IMR-90 (cell line): ENCODE measurements at regions not wholly inside any gene's neighbourhood (a gene's known extent, or its start where the extent isn't known, plus 50 kb on each side); places are given as distances from the start of the nearest gene placed in this dataset.

Experiments
- ATAC-seq: fragments of 200-7000 bp; cut with Tn5 transposase; 2 replicates; pipeline ENCODE4 v1.9.1; 2020; ENCODE audit warnings: low read depth, mild to moderate bottlenecking, moderate library complexity
- BruUV-seq: library from RNA; stranded (reverse); fragments of 400-500 nt; replicated peaks from 2 replicates; lab custom pipeline; 2021; lab: Mats Ljungman, UMichigan
- CTCF ChIA-PET: fragments of 300-600 bp; formaldehyde crosslinking; extraction: SDS; loops from one replicate; lab custom pipeline; 2021; ENCODE audit warnings: antibody characterized with exemption; lab: Yijun Ruan, JAX
- POLR2A ChIA-PET: fragments of 300-600 bp; sonication (Branson Sonifier 250); formaldehyde crosslinking; loops from one replicate; lab custom pipeline; 2022; ENCODE audit warnings: antibody characterized with exemption; ENCODE audit not compliant: unreplicated experiment; lab: Charles Lee
- DNase-seq: peaks from one replicate; pipeline ENCODE4 v3.0.0; 2013
- H2AFZ ChIP-seq: replicated peaks from 2 replicates; pipeline ENCODE3; 2013; ENCODE audit warnings: low read length, mild to moderate bottlenecking; ENCODE audit not compliant: poor library complexity
- H2AK5ac ChIP-seq: 2 replicates; pipeline ENCODE4 v1.6.1; 2013; ENCODE audit warnings: low read depth, low read length, inconsistent platforms
- H2AK9ac ChIP-seq: replicated peaks from 2 replicates; pipeline ENCODE3; 2013; ENCODE audit warnings: mild to moderate bottlenecking, low read depth, low read length, moderate library complexity; ENCODE audit not compliant: poor library complexity
- H2BK120ac ChIP-seq: 2 replicates; pipeline ENCODE4 v1.6.1; 2013; ENCODE audit warnings: low read depth, low read length, inconsistent platforms
- H2BK15ac ChIP-seq: 3 replicates; pipeline ENCODE4 v1.6.1; 2013; ENCODE audit warnings: low read depth, low read length, inconsistent platforms
- H2BK20ac ChIP-seq: 2 replicates; pipeline ENCODE4 v1.6.1; 2013; ENCODE audit warnings: low read depth, mild to moderate bottlenecking, inconsistent platforms, low read length, moderate library complexity
- H2BK5ac ChIP-seq: 2 replicates; pipeline ENCODE4 v1.6.1; 2013; ENCODE audit warnings: mild to moderate bottlenecking, low read depth, low read length, inconsistent platforms; ENCODE audit not compliant: poor library complexity, severe bottlenecking
- H3K14ac ChIP-seq: replicated peaks from 2 replicates; pipeline ENCODE4 v1.6.1; 2013; ENCODE audit warnings: low read depth, low read length, inconsistent platforms
- H3K18ac ChIP-seq: 2 replicates; pipeline ENCODE4 v1.6.1; 2013; ENCODE audit warnings: low read depth, low read length, control low read depth
- H3K23ac ChIP-seq: 2 replicates; pipeline ENCODE4 v1.6.1; 2013; ENCODE audit warnings: low read depth, low read length, inconsistent platforms
- H3K27ac ChIP-seq: 2 replicates; pipeline ENCODE4 v1.5.1; 2013; ENCODE audit warnings: mild to moderate bottlenecking, control low read depth, low read length; ENCODE audit not compliant: insufficient read depth
- H3K27me3 ChIP-seq: 2 replicates; pipeline ENCODE4 v1.6.1; 2013; ENCODE audit warnings: low read length; ENCODE audit not compliant: control insufficient read depth, insufficient read depth
- H3K36me3 ChIP-seq: 2 replicates; pipeline ENCODE4 v1.6.1; 2013; ENCODE audit warnings: low read length, mixed read lengths; ENCODE audit not compliant: control insufficient read depth, insufficient read depth
- H3K4ac ChIP-seq: 2 replicates; pipeline ENCODE4 v1.6.1; 2013; ENCODE audit warnings: low read depth, low read length, inconsistent platforms
- H3K4me1 ChIP-seq: 2 replicates; pipeline ENCODE4 v1.6.1; 2013; ENCODE audit warnings: low read length, mixed read lengths; ENCODE audit not compliant: control insufficient read depth, insufficient read depth
- H3K4me2 ChIP-seq: 2 replicates; pipeline ENCODE4 v1.6.1; 2013; ENCODE audit warnings: low read depth, mild to moderate bottlenecking, control low read depth, low read length, moderate library complexity
- H3K4me3 ChIP-seq: 2 replicates; pipeline ENCODE4 v1.5.1; 2013; ENCODE audit warnings: low read depth, mild to moderate bottlenecking, control low read depth, low read length, moderate library complexity; ENCODE audit not compliant: insufficient read depth
- H3K56ac ChIP-seq: 2 replicates; pipeline ENCODE4 v1.6.1; 2013; ENCODE audit warnings: low read length, inconsistent platforms; ENCODE audit not compliant: insufficient read depth; ENCODE audit errors: extremely low read depth
- H3K79me1 ChIP-seq, 2 experiments: 2 replicates each; pipeline ENCODE4 v1.6.1; 2013; ENCODE audit warnings: low read length in 2 of 2, inconsistent platforms in 1 of 2, low read depth in 1 of 2
- H3K9ac ChIP-seq: 2 replicates; pipeline ENCODE4 v1.6.1; 2013; ENCODE audit warnings: low read depth, low read length, control low read depth
- H3K9me1 ChIP-seq: 2 replicates; pipeline ENCODE4 v1.6.1; 2013; ENCODE audit warnings: low read length, inconsistent platforms; ENCODE audit not compliant: insufficient read depth
- H3K9me3 ChIP-seq: 2 replicates; pipeline ENCODE4 v1.6.1; 2013; ENCODE audit warnings: low read length; ENCODE audit not compliant: control insufficient read depth, insufficient read depth
- H4K20me1 ChIP-seq: 2 replicates; pipeline ENCODE4 v1.6.1; 2013; ENCODE audit warnings: low read length, inconsistent platforms; ENCODE audit not compliant: insufficient read depth
- H4K5ac ChIP-seq: 2 replicates; pipeline ENCODE4 v1.6.1; 2013; ENCODE audit warnings: mild to moderate bottlenecking, low read depth, low read length, control low read depth
- H4K8ac ChIP-seq, 2 experiments: 2 replicates each; pipeline ENCODE4 v1.6.1; 2013; ENCODE audit warnings: low read depth in 2 of 2, low read length in 2 of 2, control low read depth in 1 of 2, inconsistent platforms in 1 of 2
- H4K91ac ChIP-seq: 2 replicates; pipeline ENCODE4 v1.6.1; 2013; ENCODE audit warnings: low read depth, low read length, inconsistent platforms; ENCODE audit not compliant: insufficient read depth
- BHLHE40 ChIP-seq: fragments of 150-350 bp; IDR thresholded peaks from 2 replicates; pipeline ENCODE4 v1.6.1; 2016; ENCODE audit warnings: mild to moderate bottlenecking, low read depth, low read length
- RAD21 ChIP-seq: IDR thresholded peaks from 2 replicates; pipeline ENCODE4 v1.6.1; 2012; ENCODE audit warnings: low read length, improper control_type of control experiment
- WGBS, 2 experiments: methylation state at CpG; one replicate each; pipeline versions ENCODE4 v1.1.5 to v1.1.7; 2013; ENCODE audit warnings: missing lambda C conversion rate in 2 of 2; ENCODE audit not compliant: insufficient read length in 1 of 2; ENCODE audit errors: extremely low coverage in 2 of 2; 5-methylcytosine and 5-hydroxymethylcytosine counted together
- dilution Hi-C: fragments of 300-500 bp; cut with HindIII; formaldehyde crosslinking; loops from one replicate; pipeline ENCODE4 v1.14.3; 2018; ENCODE audit warnings: low sequenced_read_pairs; ENCODE audit not compliant: unreplicated experiment
- in situ Hi-C: fragments of 300-500 bp; cut with MboI; formaldehyde crosslinking; loops from 3 replicates; pipeline ENCODE4 v1.14.3; 2019; ENCODE audit warnings: low sequenced_read_pairs, inconsistent platforms, mixed read lengths
- intact Hi-C: fragments of 100-400 bp; cut with micrococcal nuclease; formaldehyde crosslinking; loops from 2 replicates; pipeline ENCODE4 v1.10.0; 2022
- TF ChIP-seq, protein P1 (sequence below): conservative IDR thresholded peaks from 2 replicates; pipeline ENCODE4 v1.5.1; 2012; ENCODE audit warnings: mild to moderate bottlenecking, low read depth, low read length, improper control_type of control experiment
- TF ChIP-seq, protein P2 (sequence below): fragments of 150-350 bp; IDR thresholded peaks from 2 replicates; pipeline ENCODE4 v1.6.1; 2016; ENCODE audit warnings: low read depth, mild to moderate bottlenecking, low read length, moderate library complexity, borderline replicate concordance

DNA sequence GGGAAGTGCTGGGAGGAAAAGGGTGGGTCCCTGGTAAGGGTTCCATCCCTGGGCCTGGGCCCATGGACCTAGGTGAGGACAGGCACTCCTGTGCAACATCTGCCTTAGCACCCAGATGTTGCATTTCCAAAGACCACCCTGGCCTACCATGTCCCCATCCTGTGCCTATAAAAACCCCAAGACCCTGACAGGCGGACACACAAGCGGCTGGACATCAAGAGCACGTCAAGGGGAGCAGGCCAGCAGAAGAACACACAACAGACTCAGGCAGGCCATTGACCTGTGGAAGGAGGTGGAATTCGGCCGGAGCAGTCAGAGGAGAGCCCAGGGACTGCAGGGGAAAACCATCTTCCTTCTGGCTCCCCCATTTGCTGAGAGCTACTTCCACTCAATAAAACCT lies 937.8 kb upstream of the MANEA start:
- H2BK20ac ChIP-seq = no peak overlapping the region
- H3K23ac ChIP-seq = no peak overlapping the region
- CTCF ChIA-PET = no interaction called here
- no peak overlapping the region for H2AK5ac ChIP-seq
- H3K27ac ChIP-seq = no peak overlapping the region
- H3K9ac ChIP-seq = no peak overlapping the region
- H4K8ac ChIP-seq = no peak overlapping the region
- POLR2A ChIA-PET = no interaction called here
- no CpG with 5 or more reads among the region's 5 CpGs for WGBS, 2 experiments
- H4K5ac ChIP-seq = no peak overlapping the region
- no peak for TF ChIP-seq RAD21
- TF ChIP-seq BHLHE40 = no peak
- TF ChIP-seq, protein P1, sequence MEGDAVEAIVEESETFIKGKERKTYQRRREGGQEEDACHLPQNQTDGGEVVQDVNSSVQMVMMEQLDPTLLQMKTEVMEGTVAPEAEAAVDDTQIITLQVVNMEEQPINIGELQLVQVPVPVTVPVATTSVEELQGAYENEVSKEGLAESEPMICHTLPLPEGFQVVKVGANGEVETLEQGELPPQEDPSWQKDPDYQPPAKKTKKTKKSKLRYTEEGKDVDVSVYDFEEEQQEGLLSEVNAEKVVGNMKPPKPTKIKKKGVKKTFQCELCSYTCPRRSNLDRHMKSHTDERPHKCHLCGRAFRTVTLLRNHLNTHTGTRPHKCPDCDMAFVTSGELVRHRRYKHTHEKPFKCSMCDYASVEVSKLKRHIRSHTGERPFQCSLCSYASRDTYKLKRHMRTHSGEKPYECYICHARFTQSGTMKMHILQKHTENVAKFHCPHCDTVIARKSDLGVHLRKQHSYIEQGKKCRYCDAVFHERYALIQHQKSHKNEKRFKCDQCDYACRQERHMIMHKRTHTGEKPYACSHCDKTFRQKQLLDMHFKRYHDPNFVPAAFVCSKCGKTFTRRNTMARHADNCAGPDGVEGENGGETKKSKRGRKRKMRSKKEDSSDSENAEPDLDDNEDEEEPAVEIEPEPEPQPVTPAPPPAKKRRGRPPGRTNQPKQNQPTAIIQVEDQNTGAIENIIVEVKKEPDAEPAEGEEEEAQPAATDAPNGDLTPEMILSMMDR = no peak
- TF ChIP-seq, protein P2, sequence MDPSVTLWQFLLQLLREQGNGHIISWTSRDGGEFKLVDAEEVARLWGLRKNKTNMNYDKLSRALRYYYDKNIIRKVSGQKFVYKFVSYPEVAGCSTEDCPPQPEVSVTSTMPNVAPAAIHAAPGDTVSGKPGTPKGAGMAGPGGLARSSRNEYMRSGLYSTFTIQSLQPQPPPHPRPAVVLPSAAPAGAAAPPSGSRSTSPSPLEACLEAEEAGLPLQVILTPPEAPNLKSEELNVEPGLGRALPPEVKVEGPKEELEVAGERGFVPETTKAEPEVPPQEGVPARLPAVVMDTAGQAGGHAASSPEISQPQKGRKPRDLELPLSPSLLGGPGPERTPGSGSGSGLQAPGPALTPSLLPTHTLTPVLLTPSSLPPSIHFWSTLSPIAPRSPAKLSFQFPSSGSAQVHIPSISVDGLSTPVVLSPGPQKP = no peak
- H2AK9ac ChIP-seq = no peak overlapping the region
- H3K36me3 ChIP-seq = no peaks in the 10 kb centered on the region
- H3K14ac ChIP-seq = no peak overlapping the region
- no peaks in the 10 kb centered on the region for H3K4me1 ChIP-seq
- H3K27me3 ChIP-seq = no peaks in the 10 kb centered on the region
- ATAC-seq (no peak), DNase-seq (no peak)
- intact Hi-C loops (no loop called here), dilution Hi-C loops (no loop called here), in situ Hi-C loops (no loop called here)
- no peak overlapping the region for H2BK5ac ChIP-seq
- no peak overlapping the region for H3K56ac ChIP-seq
- H2BK120ac ChIP-seq = no peak overlapping the region
- no peak overlapping the region for H4K91ac ChIP-seq
- H3K9me1 ChIP-seq = no peaks in the 10 kb centered on the region
- no peak overlapping the region for H3K4ac ChIP-seq
- no peaks in the 10 kb centered on the region for H3K79me1 ChIP-seq
- H2BK15ac ChIP-seq = no peak overlapping the region
- no peaks in the 10 kb centered on the region for H3K9me3 ChIP-seq
- H4K20me1 ChIP-seq = no peaks in the 10 kb centered on the region
- H3K4me2 ChIP-seq = no peak overlapping the region
- no peak overlapping the region for H3K18ac ChIP-seq
- H3K4me3 ChIP-seq = no peak overlapping the region
- no TSS peak for BruUV-seq
- H2AFZ ChIP-seq = no peak overlapping the region
